ENCODE measurements at regions not wholly inside any gene's neighbourhood (a gene's known extent, or its start where the extent isn't known, plus 50 kb on each side); places are given as distances from the start of the nearest gene placed in this dataset.

- TF ChIP-seq TEAD4 (IDR thresholded peaks at IDR 0.05; ENCODE audit: low read depth, low read length) (no peak), RNF2 (IDR thresholded peaks at IDR 0.05; ENCODE audit: borderline replicate concordance, low read depth, low read length, missing control alignments, poor library complexity, severe bottlenecking) (no peak)
These were observed 91.0 kb upstream of the TAS2R1 start (continued) for GRCh38 chr5:9721161-9721560.
